PFSK-1 (cell line): ENCODE measurements at regions not wholly inside any gene's neighbourhood (a gene's known extent, or its start where the extent isn't known, plus 50 kb on each side); places are given as distances from the start of the nearest gene placed in this dataset.

Source experiments
- FOXP2 ChIP-seq: optimal IDR thresholded peaks from 2 replicates; pipeline ENCODE3; 2011; ENCODE audit warnings: borderline replicate concordance, control low read depth, inconsistent platforms; ENCODE audit not compliant: insufficient read depth; ENCODE audit errors: extremely low read length, extremely low read depth
- POLR2AphosphoS5 ChIP-seq: IDR thresholded peaks from 2 replicates; pipeline ENCODE4 v1.6.1; 2012; ENCODE audit warnings: low read depth, mild to moderate bottlenecking, control low read depth, low read length, moderate library complexity
- REST ChIP-seq, 2 experiments: IDR thresholded peaks; 2 replicates each; pipeline versions ENCODE4 v1.6.1 to v1.8.0; 2011 to 2012; ENCODE audit warnings: low read depth in 2 of 2, low read length in 2 of 2, control low read depth in 1 of 2, inconsistent platforms in 1 of 2, mild to moderate bottlenecking in 1 of 2, moderate library complexity in 1 of 2; ENCODE audit not compliant: insufficient read depth in 1 of 2
- SIN3A ChIP-seq: IDR thresholded peaks from 2 replicates; pipeline ENCODE4 v1.6.1; 2012; ENCODE audit warnings: mild to moderate bottlenecking, low read length, moderate library complexity, borderline replicate concordance; ENCODE audit not compliant: insufficient read depth
- TAF1 ChIP-seq: IDR thresholded peaks from 2 replicates; pipeline ENCODE4 v1.6.1; 2012; ENCODE audit warnings: low read length, control low read depth, borderline replicate concordance; ENCODE audit not compliant: insufficient read depth

GRCh38 chr11:128206461-128206860 is 380.9 kb downstream of the ETS1 start:
- TF ChIP-seq SIN3A (no peak), TAF1 (no peak), REST (IDR thresholded peaks at IDR 0.05; ENCODE audit: insufficient read depth in 1 of 2, low read depth in 2 of 2, low read length in 2 of 2) (no peak), FOXP2 (no peak), POLR2AphosphoS5 (no peak)

- TF ChIP-seq POLR2AphosphoS5 (no peak), SIN3A (no peak), REST (IDR thresholded peaks at IDR 0.05; ENCODE audit: insufficient read depth in 1 of 2, low read depth in 2 of 2, low read length in 2 of 2) (no peak), FOXP2 (no peak), TAF1 (no peak)
These were observed 381.6 kb downstream of the ETS1 start for GRCh38 chr11:128205796-128206195.

- TF ChIP-seq REST (IDR thresholded peaks at IDR 0.05; ENCODE audit: insufficient read depth in 1 of 2, low read depth in 2 of 2, low read length in 2 of 2) (no peak), SIN3A (no peak), POLR2AphosphoS5 (no peak), TAF1 (no peak), FOXP2 (no peak)
These were observed 382.5 kb downstream of the ETS1 start for GRCh38 chr11:128204898-128205297.

DNA sequence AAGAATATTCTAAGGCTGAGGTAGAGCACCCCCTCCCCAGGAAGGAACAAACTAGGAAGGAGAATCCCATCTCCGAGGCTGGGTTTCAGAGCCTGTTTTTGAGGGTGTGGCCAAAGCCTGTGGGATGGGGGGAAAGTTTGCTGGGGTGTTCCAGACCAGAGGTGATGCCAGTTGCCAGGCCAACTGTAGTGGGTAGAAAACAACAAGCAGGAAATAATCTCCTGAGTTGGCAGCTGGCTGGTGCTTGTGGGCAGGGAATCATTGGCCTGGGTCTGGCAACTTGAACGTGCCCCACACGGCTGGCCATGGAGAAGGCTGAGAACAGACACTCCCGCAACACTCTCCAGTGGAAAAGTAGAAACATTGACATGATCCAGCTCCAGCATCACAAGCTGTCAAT is 385.6 kb downstream of the ETS1 start:
- TF ChIP-seq TAF1 = no peak
- TF ChIP-seq FOXP2 = no peak
- TF ChIP-seq SIN3A = no peak
- no peak for TF ChIP-seq POLR2AphosphoS5
- TF ChIP-seq REST (IDR thresholded peaks at IDR 0.05; ENCODE audit: insufficient read depth in 1 of 2, low read depth in 2 of 2, low read length in 2 of 2) = no peak

DNA sequence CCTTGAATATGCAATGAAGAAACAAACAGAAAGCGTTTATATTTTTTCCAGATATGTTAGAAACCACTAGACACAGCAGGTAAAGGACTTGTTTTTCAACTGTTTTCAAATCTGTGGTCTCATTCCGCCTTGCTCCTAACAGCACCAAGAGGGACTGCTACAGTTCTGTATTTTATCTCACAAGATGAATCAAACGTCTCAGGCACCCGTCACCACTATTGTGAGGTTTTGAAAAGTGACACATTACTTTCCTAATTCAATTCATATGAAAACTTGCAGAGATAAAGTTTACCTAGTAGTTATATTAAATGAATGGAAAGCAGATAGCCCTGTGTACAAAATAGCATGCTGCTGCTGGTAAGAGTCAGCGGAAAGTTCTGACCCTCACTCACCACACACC is 386.3 kb downstream of the ETS1 start:
- TF ChIP-seq POLR2AphosphoS5 (no peak), SIN3A (no peak), FOXP2 (no peak), TAF1 (no peak), REST (IDR thresholded peaks at IDR 0.05; ENCODE audit: insufficient read depth in 1 of 2, low read depth in 2 of 2, low read length in 2 of 2) (no peak)
